DOHH2 (cell line): ENCODE measurements at regions not wholly inside any gene's neighbourhood (a gene's known extent, or its start where the extent isn't known, plus 50 kb on each side); places are given as distances from the start of the nearest gene placed in this dataset.

Source experiments
- H3F3A ChIP-seq: fragments of 200-600 bp; sonication (generic), shearing (Covaris generic); 2 replicates; pipeline ENCODE4 v1.6.0; 2016; ENCODE audit warnings: antibody characterized with exemption, mild to moderate bottlenecking; ENCODE audit not compliant: control insufficient read depth, insufficient read depth
- H3K27ac ChIP-seq: fragments of 200-600 bp; sonication (generic); 2 replicates; pipeline ENCODE4 v1.5.1; 2014; ENCODE audit warnings: low read depth, mild to moderate bottlenecking, low read length, moderate library complexity
- H3K27me3 ChIP-seq: fragments of 200-600 bp; sonication (generic); 2 replicates; pipeline ENCODE4 v1.6.1; 2014; ENCODE audit warnings: mild to moderate bottlenecking, low read length, mixed read lengths; ENCODE audit not compliant: control insufficient read depth
- H3K36me3 ChIP-seq: fragments of 200-600 bp; sonication (generic); 2 replicates; pipeline ENCODE4 v1.6.1; 2014; ENCODE audit warnings: mild to moderate bottlenecking, low read length, moderate library complexity, mixed read lengths; ENCODE audit not compliant: control insufficient read depth
- H3K4me1 ChIP-seq: fragments of 200-600 bp; sonication (generic); 2 replicates; pipeline ENCODE4 v1.6.1; 2014; ENCODE audit warnings: mild to moderate bottlenecking, low read length, mixed read lengths; ENCODE audit not compliant: control insufficient read depth
- H3K4me2 ChIP-seq: fragments of 200-600 bp; sonication (generic); 2 replicates; pipeline ENCODE4 v1.6.0; 2014; ENCODE audit warnings: mild to moderate bottlenecking, low read length, moderate library complexity
- H3K4me3 ChIP-seq: fragments of 200-600 bp; sonication (generic); 2 replicates; pipeline ENCODE4 v1.5.1; 2014; ENCODE audit warnings: mild to moderate bottlenecking, low read length, mixed read lengths
- H3K79me2 ChIP-seq: fragments of 200-600 bp; sonication (generic); 2 replicates; pipeline ENCODE4 v1.6.1; 2014; ENCODE audit warnings: mild to moderate bottlenecking, low read length, mixed read lengths; ENCODE audit not compliant: control insufficient read depth
- H3K9me2 ChIP-seq: fragments of 200-600 bp; sonication (generic); replicated peaks from 2 replicates; pipeline ENCODE4 v1.6.1; 2014; ENCODE audit warnings: mild to moderate bottlenecking, low read length, mixed read lengths; ENCODE audit not compliant: control insufficient read depth
- H3K9me3 ChIP-seq: fragments of 200-600 bp; sonication (generic); 2 replicates; pipeline ENCODE4 v1.6.1; 2014; ENCODE audit warnings: antibody characterized with exemption, low read length, mixed read lengths; ENCODE audit not compliant: control insufficient read depth, insufficient read depth
- H4K20me1 ChIP-seq: fragments of 200-600 bp; sonication (generic); 2 replicates; pipeline ENCODE4 v1.6.0; 2014; ENCODE audit warnings: low read depth, mild to moderate bottlenecking, antibody characterized with exemption, low read length, moderate library complexity; ENCODE audit not compliant: control insufficient read depth, insufficient read depth
- CTCF ChIP-seq: fragments of 200-600 bp; sonication (generic); IDR thresholded peaks from one replicate; pipeline ENCODE4 v1.5.1; 2014; ENCODE audit warnings: antibody characterized with exemption, mild to moderate bottlenecking, low read depth, low read length; ENCODE audit not compliant: poor library complexity, severe bottlenecking
- EZH2phosphoT487 ChIP-seq: fragments of 200-600 bp; sonication (generic); IDR thresholded peaks from 2 replicates; pipeline ENCODE4 v1.6.1; 2017; ENCODE audit warnings: borderline replicate concordance, mild to moderate bottlenecking, antibody characterized with exemption, low read length, moderate library complexity, mixed read lengths

DNA sequence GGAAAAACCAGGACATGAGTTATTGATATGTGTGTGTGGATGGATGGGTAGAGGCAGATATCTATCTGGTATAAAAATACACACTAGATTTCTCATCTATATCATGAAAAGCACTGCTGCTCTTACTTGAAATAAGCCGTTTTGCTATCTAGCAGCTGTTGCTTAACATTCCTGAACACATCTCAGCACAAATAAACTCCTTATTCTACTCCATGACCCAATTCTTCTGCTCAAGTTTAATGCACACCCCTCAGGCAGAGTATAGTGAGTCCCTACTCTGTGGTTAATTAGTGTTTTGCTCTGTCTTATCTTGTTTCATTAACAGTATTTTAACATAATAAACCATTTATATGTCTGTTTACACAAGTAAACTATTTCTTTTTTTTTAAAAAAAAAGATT lies 134.2 kb downstream of the CBLN2 start:
- Histone ChIP-seq H3K4me2 (no peak overlapping the region), H3K9me3 (no peaks in the 10 kb centered on the region), H3K4me1 (no peaks in the 10 kb centered on the region), H3K4me3 (no peak overlapping the region), H4K20me1 (no peaks in the 10 kb centered on the region), H3K36me3 (no peaks in the 10 kb centered on the region), H3K27ac (no peak overlapping the region), H3F3A (no peaks in the 10 kb centered on the region), H3K9me2 (no peaks in the 10 kb centered on the region; the same call in 1 of the 2 replicates), H3K27me3 (no peaks in the 10 kb centered on the region), H3K79me2 (no peaks in the 10 kb centered on the region)
- no peak for TF ChIP-seq EZH2phosphoT487
- no peak for TF ChIP-seq CTCF

GRCh38 chr18:72407048-72407447 lies 137.1 kb downstream of the CBLN2 start:
- Histone ChIP-seq H3K79me2 (no peaks in the 10 kb centered on the region), H3K4me2 (no peak overlapping the region), H3K36me3 (no peaks in the 10 kb centered on the region), H3K9me2 (no peaks in the 10 kb centered on the region; the same call in 1 of the 2 replicates), H3K4me3 (no peak overlapping the region), H4K20me1 (no peaks in the 10 kb centered on the region), H3K27me3 (no peaks in the 10 kb centered on the region), H3F3A (no peaks in the 10 kb centered on the region), H3K27ac (no peak overlapping the region), H3K9me3 (no peaks in the 10 kb centered on the region), H3K4me1 (no peaks in the 10 kb centered on the region)
- TF ChIP-seq EZH2phosphoT487: no peak
- no peak for TF ChIP-seq CTCF

GRCh38 chr18:72391951-72392350 lies 152.2 kb downstream of the CBLN2 start:
- Histone ChIP-seq H3K36me3 (no peaks in the 10 kb centered on the region), H3F3A (no peaks in the 10 kb centered on the region), H3K4me1 (no peaks in the 10 kb centered on the region), H3K27me3 (no peaks in the 10 kb centered on the region), H3K4me2 (no peak overlapping the region), H3K4me3 (no peak overlapping the region), H3K9me2 (no peaks in the 10 kb centered on the region), H3K9me3 (no peaks in the 10 kb centered on the region), H4K20me1 (no peaks in the 10 kb centered on the region), H3K79me2 (no peaks in the 10 kb centered on the region), H3K27ac (no peak overlapping the region)
- TF ChIP-seq EZH2phosphoT487 (no peak), CTCF (no peak)

DNA sequence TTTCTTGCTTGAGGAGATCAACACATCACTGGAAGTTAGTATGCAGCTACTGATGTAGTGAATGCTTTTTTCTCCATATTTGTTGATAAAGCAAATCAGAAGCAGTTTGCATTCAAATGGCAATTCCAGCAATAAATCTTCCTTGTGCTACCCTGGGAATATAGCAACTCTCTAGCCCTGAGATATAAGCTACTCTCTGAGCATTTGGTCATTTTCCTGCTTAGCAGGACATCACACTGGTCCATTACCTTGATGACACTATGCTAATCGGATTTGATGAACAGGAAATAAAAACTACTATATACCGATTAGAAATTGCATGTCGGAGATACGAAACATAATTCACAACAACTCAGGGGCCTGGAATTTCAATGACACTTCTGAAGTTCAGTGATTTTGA lies 152.7 kb downstream of the CBLN2 start:
- Histone ChIP-seq H4K20me1 (no peaks in the 10 kb centered on the region), H3K9me3 (no peaks in the 10 kb centered on the region), H3K79me2 (no peaks in the 10 kb centered on the region), H3K36me3 (no peaks in the 10 kb centered on the region), H3K27ac (no peak overlapping the region), H3F3A (no peaks in the 10 kb centered on the region), H3K27me3 (no peaks in the 10 kb centered on the region), H3K9me2 (no peaks in the 10 kb centered on the region), H3K4me2 (no peak overlapping the region), H3K4me1 (no peaks in the 10 kb centered on the region), H3K4me3 (no peak overlapping the region)
- TF ChIP-seq CTCF: no peak
- no peak for TF ChIP-seq EZH2phosphoT487
